ENCODE measurements at regions not wholly inside any gene's neighbourhood (a gene's known extent, or its start where the extent isn't known, plus 50 kb on each side); places are given as distances from the start of the nearest gene placed in this dataset.

- Histone ChIP-seq H3K4me1 (ENCODE audit: control insufficient read depth, extremely low read depth, insufficient read depth, low read length) (no peaks in the 10 kb centered on the region), H4K20me1 (ENCODE audit: control insufficient read depth, extremely low read depth, insufficient read depth, low read length) (no peaks in the 10 kb centered on the region), H3K9me3 (ENCODE audit: control insufficient read depth, low read depth, low read length) (no peaks in the 10 kb centered on the region), H3K4me2 (ENCODE audit: control insufficient read depth, extremely low read depth, insufficient read depth, low read depth, low read length) (no peak overlapping the region), H3K4me3 (ENCODE audit: control insufficient read depth in 2 of 3, extremely low read depth in 1 of 3, insufficient read depth in 2 of 3, low read depth in 1 of 3, low read length in 3 of 3) (no peak overlapping the region), H3K27me3 (ENCODE audit: control insufficient read depth, extremely low read depth, insufficient read depth, low read length) (no peaks in the 10 kb centered on the region), H2AFZ (ENCODE audit: control insufficient read depth, low read length) (no peak overlapping the region), H3K79me2 (ENCODE audit: control insufficient read depth, insufficient read depth, low read length) (no peaks in the 10 kb centered on the region), H3K9me1 (ENCODE audit: control insufficient read depth, extremely low read depth, insufficient read depth, low read length) (no peaks in the 10 kb centered on the region), H3K9ac (ENCODE audit: control insufficient read depth, extremely low read depth, insufficient read depth, low read length) (no peak overlapping the region), H3K36me3 (ENCODE audit: control insufficient read depth in 2 of 2, extremely low read depth in 1 of 2, insufficient read depth in 2 of 2, low read length in 2 of 2) (no peaks in the 10 kb centered on the region), H3K27ac (ENCODE audit: control insufficient read depth, insufficient read depth, low read length) (no peak overlapping the region)
- dilution Hi-C loops (cut with MboI; ENCODE audit: extremely low pct_ligation_motif_present, low sequenced_read_pairs) = no loop called here
- DNase-seq (ENCODE audit: low read depth, low spot score) (no peak), FAIRE-seq (no peak)
- TF ChIP-seq EZH2 (IDR thresholded peaks at IDR 0.05; ENCODE audit: low read length) (no peak), CTCF (optimal IDR thresholded peaks at IDR 0.05 in 1 of 3, IDR thresholded peaks at IDR 0.05 in 1 of 3, conservative IDR thresholded peaks at IDR 0.05 in 1 of 3; ENCODE audit: extremely low read depth in 1 of 3, insufficient read depth in 2 of 3, low read length in 3 of 3) (no peak)
These were observed 384.7 kb downstream of the ZIC1 start for GRCh38 chr3:147793841-147794240.

GRCh38 chr3:147794596-147794995, 385.4 kb downstream of the ZIC1 start:
- Histone ChIP-seq H4K20me1 (ENCODE audit: control insufficient read depth, extremely low read depth, insufficient read depth, low read length) (no peaks in the 10 kb centered on the region), H3K4me3 (ENCODE audit: control insufficient read depth in 2 of 3, extremely low read depth in 1 of 3, insufficient read depth in 2 of 3, low read depth in 1 of 3, low read length in 3 of 3) (no peak overlapping the region), H2AFZ (ENCODE audit: control insufficient read depth, low read length) (no peak overlapping the region), H3K9ac (ENCODE audit: control insufficient read depth, extremely low read depth, insufficient read depth, low read length) (no peak overlapping the region), H3K4me1 (ENCODE audit: control insufficient read depth, extremely low read depth, insufficient read depth, low read length) (no peaks in the 10 kb centered on the region), H3K36me3 (ENCODE audit: control insufficient read depth in 2 of 2, extremely low read depth in 1 of 2, insufficient read depth in 2 of 2, low read length in 2 of 2) (no peaks in the 10 kb centered on the region), H3K9me1 (ENCODE audit: control insufficient read depth, extremely low read depth, insufficient read depth, low read length) (no peaks in the 10 kb centered on the region), H3K27ac (ENCODE audit: control insufficient read depth, insufficient read depth, low read length) (no peak overlapping the region), H3K27me3 (ENCODE audit: control insufficient read depth, extremely low read depth, insufficient read depth, low read length) (no peaks in the 10 kb centered on the region), H3K79me2 (ENCODE audit: control insufficient read depth, insufficient read depth, low read length) (no peaks in the 10 kb centered on the region), H3K9me3 (ENCODE audit: control insufficient read depth, low read depth, low read length) (no peaks in the 10 kb centered on the region), H3K4me2 (ENCODE audit: control insufficient read depth, extremely low read depth, insufficient read depth, low read depth, low read length) (no peak overlapping the region)
- FAIRE-seq (no peak), DNase-seq (ENCODE audit: low read depth, low spot score) (no peak)
- dilution Hi-C loops (cut with MboI; ENCODE audit: extremely low pct_ligation_motif_present, low sequenced_read_pairs) = no loop called here
- TF ChIP-seq CTCF (optimal IDR thresholded peaks at IDR 0.05 in 1 of 3, IDR thresholded peaks at IDR 0.05 in 1 of 3, conservative IDR thresholded peaks at IDR 0.05 in 1 of 3; ENCODE audit: extremely low read depth in 1 of 3, insufficient read depth in 2 of 3, low read length in 3 of 3) (no peak), EZH2 (IDR thresholded peaks at IDR 0.05; ENCODE audit: low read length) (no peak)

Data from keratinocyte (primary cell).